ENCODE measurements at regions not wholly inside any gene's neighbourhood (a gene's known extent, or its start where the extent isn't known, plus 50 kb on each side); places are given as distances from the start of the nearest gene placed in this dataset.

DNA sequence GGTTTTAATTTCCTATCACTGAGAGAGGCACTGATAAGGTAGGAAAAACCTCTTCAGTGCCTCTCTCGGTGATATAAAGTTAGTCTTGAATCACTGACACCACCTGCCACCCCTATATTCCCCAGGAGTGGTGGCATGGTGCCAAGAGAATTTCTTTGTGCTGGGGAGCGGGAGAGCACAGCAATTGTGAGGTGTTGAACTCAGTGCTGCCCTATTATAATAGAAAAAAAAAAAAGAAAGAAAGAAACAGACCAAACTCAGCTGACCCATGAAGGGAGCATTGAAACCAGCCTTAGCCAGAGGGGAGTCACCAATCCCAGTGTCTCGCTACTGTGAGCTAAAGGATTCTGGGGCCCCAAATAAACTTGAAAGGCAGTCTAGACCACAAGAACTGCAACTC lies 201.4 kb upstream of the STT3B start:
- no peak overlapping the region for H3K4me3 ChIP-seq (ENCODE audit: insufficient read depth, low read depth, low read length)
- H3K27me3 ChIP-seq (ENCODE audit: control insufficient read depth, insufficient read depth, low read length): no peaks in the 10 kb centered on the region
- DNase-seq: no peak
- no peaks in the 10 kb centered on the region for H3K36me3 ChIP-seq (replicated peaks; ENCODE audit: control insufficient read depth, insufficient read depth, low read length)

DNA sequence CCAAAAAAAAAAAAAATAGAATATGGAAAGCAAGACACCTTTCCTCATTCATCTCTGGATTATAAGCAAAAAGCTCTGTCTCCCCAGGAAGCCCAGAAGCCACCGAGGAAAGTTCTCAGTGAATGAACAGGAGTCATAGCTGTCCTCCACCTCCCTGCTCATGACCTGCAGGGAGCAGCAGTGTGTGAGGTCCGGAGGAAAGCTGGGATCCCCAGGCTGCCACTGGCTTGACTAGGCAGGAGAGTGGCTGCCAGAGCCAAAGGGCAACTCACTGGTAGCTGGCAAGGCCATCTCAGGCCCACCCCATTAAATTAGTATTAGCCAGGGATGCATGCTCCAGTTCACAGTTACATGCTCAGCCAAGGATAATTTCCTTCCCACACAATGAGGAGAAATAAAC lies 191.6 kb upstream of the STT3B start:
- DNase-seq: peak; percentile 24
- no peak overlapping the region for H3K4me3 ChIP-seq (ENCODE audit: insufficient read depth, low read depth, low read length)
- H3K36me3 ChIP-seq (replicated peaks; ENCODE audit: control insufficient read depth, insufficient read depth, low read length): no peaks in the 10 kb centered on the region
- no peaks in the 10 kb centered on the region for H3K27me3 ChIP-seq (ENCODE audit: control insufficient read depth, insufficient read depth, low read length)

DNA sequence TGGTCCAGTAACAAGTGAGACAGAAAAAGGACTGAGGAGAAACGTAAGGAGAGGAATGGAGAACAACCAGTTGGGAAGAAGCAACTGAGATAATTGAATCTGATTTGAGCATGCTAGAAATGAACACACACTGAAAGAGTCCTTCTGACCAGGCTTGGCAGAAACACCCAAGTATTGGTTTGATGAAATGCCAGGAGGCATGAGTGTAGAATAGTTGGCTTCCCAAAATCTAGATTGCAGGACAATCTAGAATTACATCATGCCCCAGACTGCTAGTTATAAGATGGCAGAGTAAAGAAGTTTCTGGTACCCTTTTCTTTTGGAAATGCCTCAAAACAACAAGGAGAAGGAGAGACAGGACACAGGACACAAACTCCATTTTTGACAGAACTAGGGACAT lies 189.7 kb upstream of the STT3B start:
- DNase-seq: no peak
- no peak overlapping the region for H3K4me3 ChIP-seq (ENCODE audit: insufficient read depth, low read depth, low read length)
- H3K36me3 ChIP-seq (replicated peaks; ENCODE audit: control insufficient read depth, insufficient read depth, low read length): no peaks in the 10 kb centered on the region
- H3K27me3 ChIP-seq (ENCODE audit: control insufficient read depth, insufficient read depth, low read length): no peaks in the 10 kb centered on the region

DNA sequence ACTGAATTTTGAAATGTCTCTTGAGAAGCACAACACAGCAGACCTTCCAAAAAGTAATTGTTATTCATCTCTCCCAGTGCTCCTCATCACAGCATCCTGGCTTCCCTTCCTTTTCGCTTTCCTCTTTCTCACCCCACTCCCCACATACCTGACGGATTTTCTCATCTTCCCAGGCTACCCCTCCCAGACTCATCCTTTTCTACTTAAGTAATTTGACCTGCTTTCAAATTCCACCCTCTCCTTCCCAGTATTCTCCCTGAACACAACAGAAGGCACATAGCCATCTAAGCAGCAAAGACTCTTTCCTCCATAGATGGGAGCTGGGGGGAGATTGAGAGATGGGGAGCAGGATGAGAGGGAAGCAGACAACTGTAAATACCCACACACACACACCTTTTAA lies 187.1 kb upstream of the STT3B start:
- no peak for DNase-seq
- Histone ChIP-seq H3K4me3 (ENCODE audit: insufficient read depth, low read depth, low read length) (no peak overlapping the region), H3K36me3 (replicated peaks; ENCODE audit: control insufficient read depth, insufficient read depth, low read length) (no peaks in the 10 kb centered on the region), H3K27me3 (ENCODE audit: control insufficient read depth, insufficient read depth, low read length) (no peaks in the 10 kb centered on the region)

DNA sequence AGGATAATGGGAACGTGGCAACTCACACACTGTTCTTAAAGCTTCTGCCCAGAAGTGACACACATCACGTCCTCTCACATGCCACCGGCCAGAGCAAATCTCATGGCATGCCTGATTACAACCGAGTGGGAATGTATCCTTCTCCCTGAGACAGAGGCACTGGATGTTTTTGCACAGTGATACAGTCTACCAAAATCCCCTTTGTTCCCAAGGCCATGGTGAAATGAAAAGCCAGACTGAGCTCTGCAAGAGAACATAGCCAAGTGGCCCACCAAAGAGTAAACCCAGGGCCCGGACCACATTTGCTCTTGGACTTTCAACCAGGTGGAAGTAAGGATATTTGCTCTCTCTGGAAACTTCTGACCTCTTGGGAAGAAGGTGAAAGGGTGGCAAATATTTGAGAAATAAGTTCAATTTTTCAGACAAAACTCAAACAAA lies 186.2 kb upstream of the STT3B start:
- no peak for DNase-seq
- Histone ChIP-seq H3K36me3 (replicated peaks; ENCODE audit: control insufficient read depth, insufficient read depth, low read length) (no peaks in the 10 kb centered on the region), H3K4me3 (ENCODE audit: insufficient read depth, low read depth, low read length) (no peak overlapping the region), H3K27me3 (ENCODE audit: control insufficient read depth, insufficient read depth, low read length) (no peaks in the 10 kb centered on the region)

DNA sequence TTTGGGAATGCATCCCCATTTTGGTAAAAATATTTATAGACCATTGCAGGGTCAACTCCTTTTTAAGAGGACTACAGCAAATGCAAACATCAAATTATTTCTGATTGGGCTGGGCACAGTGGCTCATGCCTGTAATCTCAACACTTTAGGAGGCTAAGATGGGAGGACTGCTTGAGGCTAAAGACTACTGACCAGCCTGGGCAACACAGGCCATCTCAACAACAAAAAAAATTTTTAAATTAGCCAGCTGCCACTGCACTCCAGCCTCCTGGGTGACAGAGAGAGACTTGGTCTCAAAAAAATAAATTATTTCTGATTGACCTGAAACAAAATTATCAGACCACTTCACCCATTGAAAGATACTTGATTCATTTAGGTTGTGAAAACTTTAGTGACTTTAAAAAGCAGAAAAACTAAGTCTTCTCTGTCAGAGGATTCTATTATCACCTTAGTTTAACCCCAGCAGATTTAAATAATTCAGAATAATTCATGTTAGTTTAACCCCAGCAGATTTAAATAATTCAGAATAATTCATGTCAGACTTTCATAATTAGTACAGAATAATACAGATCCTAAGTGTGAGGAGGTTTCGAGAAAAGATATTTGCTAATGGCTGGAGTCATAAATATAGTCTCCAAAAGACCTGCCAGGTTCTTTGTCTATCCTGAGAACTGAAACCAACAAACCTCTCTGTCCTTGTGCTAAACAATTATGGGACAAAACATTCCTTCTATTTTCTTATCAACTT lies 183.6 kb upstream of the STT3B start:
- DNase-seq: no peak
- no peak overlapping the region for H3K4me3 ChIP-seq (ENCODE audit: insufficient read depth, low read depth, low read length)
- no peaks in the 10 kb centered on the region for H3K27me3 ChIP-seq (ENCODE audit: control insufficient read depth, insufficient read depth, low read length)

DNA sequence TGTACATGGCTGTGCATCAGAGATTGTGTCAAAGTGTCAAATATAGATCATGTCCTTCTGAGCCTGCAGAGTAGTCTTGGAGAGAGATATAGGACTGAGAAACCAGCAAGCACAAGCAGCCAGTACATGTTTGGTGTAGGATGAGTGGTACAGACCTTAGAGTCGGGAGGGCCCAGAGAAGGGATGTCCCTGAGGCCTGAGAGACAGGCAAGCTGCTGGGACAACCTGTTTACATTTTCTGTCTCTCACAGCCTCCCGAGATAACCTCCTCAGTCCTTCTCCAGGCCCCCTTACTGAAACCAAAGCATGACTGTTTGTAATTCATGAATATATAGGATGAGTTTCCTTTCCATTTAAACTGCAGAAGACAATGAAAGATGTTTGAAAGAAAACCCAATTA lies 182.4 kb upstream of the STT3B start:
- Histone ChIP-seq H3K36me3 (replicated peaks; ENCODE audit: control insufficient read depth, insufficient read depth, low read length) (no peaks in the 10 kb centered on the region), H3K27me3 (ENCODE audit: control insufficient read depth, insufficient read depth, low read length) (no peaks in the 10 kb centered on the region), H3K4me3 (ENCODE audit: insufficient read depth, low read depth, low read length) (no peak overlapping the region)
- DNase-seq: no peak

More for the DNA sequence above, 183.6 kb upstream of the STT3B start:
- no peaks in the 10 kb centered on the region for H3K36me3 ChIP-seq (replicated peaks; ENCODE audit: control insufficient read depth, insufficient read depth, low read length)

DNA sequence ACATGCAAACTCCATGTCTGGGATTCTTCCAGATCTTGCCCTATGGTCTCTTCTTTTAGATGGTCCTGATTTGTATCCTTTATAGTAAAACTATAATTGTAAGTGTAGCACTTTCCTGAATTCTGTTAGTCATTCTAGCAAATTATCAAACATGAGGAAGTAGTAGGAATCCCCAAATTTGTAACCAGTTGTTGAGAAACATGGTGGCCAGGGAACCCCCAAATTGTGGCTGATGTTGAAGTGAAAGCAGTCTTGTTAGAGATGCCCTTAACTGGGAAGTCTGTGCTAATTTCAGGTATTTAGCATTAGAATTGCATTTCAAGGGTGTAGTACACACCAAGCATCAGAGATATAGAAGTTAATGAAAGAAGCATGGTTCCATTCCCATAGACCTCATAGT lies 180.4 kb upstream of the STT3B start:
- Histone ChIP-seq H3K4me3 (ENCODE audit: insufficient read depth, low read depth, low read length) (no peak overlapping the region), H3K27me3 (ENCODE audit: control insufficient read depth, insufficient read depth, low read length) (no peaks in the 10 kb centered on the region), H3K36me3 (replicated peaks; ENCODE audit: control insufficient read depth, insufficient read depth, low read length) (no peaks in the 10 kb centered on the region)
- no peak for DNase-seq

DNA sequence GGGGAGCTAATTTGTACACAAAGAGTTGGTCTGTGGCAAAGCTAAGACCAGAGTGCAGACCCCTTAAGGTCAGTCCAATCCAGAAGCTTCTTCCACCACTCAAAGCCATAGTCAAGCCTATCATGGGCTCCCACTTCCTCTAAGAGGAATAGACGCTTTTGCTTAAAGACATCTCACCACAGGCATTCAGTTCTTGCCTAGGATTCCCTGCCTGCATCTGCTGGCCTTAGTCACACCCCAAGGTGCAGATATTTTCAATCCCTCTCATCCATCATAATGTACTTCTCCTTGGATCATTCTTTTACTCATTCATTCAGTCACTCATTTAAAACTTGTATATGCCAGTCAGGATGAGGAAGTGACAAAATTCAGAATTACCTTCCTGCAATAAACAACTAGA lies 179.6 kb upstream of the STT3B start:
- no peaks in the 10 kb centered on the region for H3K36me3 ChIP-seq (replicated peaks; ENCODE audit: control insufficient read depth, insufficient read depth, low read length)
- H3K4me3 ChIP-seq (ENCODE audit: insufficient read depth, low read depth, low read length): no peak overlapping the region
- no peak for DNase-seq

DNA sequence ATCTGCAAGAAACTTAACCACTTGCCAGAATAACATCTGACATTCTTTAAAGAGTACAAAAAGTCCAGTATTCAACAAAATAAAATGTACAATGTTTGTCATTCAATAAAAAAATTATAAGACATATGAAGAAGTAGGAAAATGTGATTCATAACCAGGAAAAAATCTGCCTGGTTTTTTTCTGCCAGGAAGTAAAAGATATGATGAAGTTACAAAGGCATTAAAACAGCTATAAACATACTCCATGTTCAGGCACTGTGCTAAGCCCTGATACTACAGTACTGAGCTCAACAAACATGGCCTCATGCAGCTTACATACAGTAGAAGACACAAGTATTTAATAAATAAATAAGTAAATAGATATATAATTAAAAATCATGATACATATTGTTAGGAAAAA lies 178.4 kb upstream of the STT3B start:
- Histone ChIP-seq H3K27me3 (ENCODE audit: control insufficient read depth, insufficient read depth, low read length) (no peaks in the 10 kb centered on the region), H3K4me3 (ENCODE audit: insufficient read depth, low read depth, low read length) (no peak overlapping the region), H3K36me3 (replicated peaks; ENCODE audit: control insufficient read depth, insufficient read depth, low read length) (no peaks in the 10 kb centered on the region)
- DNase-seq: no peak

More for the DNA sequence above, 179.6 kb upstream of the STT3B start:
- H3K27me3 ChIP-seq (ENCODE audit: control insufficient read depth, insufficient read depth, low read length): no peaks in the 10 kb centered on the region

DNA sequence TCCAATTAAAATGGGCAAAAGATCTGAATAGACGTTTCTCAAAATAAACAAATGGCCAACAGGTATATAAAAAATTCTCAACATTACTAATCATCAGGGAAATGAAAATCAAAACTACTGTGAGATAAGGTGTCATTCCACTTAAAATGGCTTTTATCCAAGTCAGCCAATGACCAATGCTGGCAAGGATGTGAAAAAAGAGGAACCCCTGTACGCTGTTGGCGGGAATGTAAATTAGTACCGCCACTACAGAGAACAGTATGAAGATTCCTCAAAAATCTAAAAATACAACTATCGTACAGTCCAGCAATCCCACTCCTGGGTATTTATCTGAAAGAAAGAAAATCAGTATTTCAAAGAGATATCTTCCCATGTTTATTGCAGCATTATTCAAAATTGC lies 176.9 kb upstream of the STT3B start:
- DNase-seq: no peak
- Histone ChIP-seq H3K27me3 (ENCODE audit: control insufficient read depth, insufficient read depth, low read length) (no peaks in the 10 kb centered on the region), H3K36me3 (replicated peaks; ENCODE audit: control insufficient read depth, insufficient read depth, low read length) (no peaks in the 10 kb centered on the region), H3K4me3 (ENCODE audit: insufficient read depth, low read depth, low read length) (no peak overlapping the region)

DNA sequence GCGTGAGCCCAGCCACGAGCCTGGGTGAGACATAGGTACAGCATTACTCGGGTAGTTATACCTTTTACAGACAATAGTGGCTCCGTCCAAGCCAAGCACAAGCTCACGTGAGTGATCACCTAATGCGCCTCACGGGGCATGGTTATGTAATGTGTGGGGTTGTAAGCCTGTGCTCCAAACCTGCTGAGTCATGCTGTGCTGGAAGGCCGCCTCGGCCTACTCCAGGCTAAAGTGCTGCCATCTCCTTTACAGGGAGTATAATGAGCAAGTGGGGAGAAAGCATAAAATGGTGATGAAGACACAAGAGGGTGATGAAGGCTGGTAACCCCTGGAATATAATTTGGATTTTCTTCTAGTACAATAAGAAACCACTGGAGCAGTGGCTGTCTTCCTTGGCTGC lies 175.8 kb upstream of the STT3B start:
- DNase-seq: no peak

DNA sequence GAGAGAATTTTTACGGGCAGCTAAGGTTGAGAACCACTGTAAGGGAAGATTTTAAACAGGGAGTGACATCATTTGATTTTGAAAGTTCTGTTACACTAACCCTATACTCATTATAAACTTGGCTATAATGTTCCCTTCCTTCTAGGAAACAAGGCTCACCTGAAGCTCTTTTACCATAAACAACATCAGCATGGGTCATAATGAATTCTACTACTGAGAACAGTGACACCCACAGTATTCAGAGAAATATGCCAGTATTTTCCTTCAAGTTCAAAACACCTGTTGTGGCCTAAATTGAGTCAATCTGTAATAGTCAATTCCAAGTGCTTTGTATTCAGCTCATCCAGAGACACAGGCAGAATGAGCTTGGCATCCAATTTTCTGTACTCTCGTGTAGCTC lies 175.3 kb upstream of the STT3B start:
- DNase-seq: no peak
- no peak overlapping the region for H3K4me3 ChIP-seq (ENCODE audit: insufficient read depth, low read depth, low read length)
- no peaks in the 10 kb centered on the region for H3K36me3 ChIP-seq (replicated peaks; ENCODE audit: control insufficient read depth, insufficient read depth, low read length)
- H3K27me3 ChIP-seq (ENCODE audit: control insufficient read depth, insufficient read depth, low read length): no peaks in the 10 kb centered on the region

More for the DNA sequence above, 175.8 kb upstream of the STT3B start:
- Histone ChIP-seq H3K36me3 (replicated peaks; ENCODE audit: control insufficient read depth, insufficient read depth, low read length) (no peaks in the 10 kb centered on the region), H3K4me3 (ENCODE audit: insufficient read depth, low read depth, low read length) (no peak overlapping the region), H3K27me3 (ENCODE audit: control insufficient read depth, insufficient read depth, low read length) (no peaks in the 10 kb centered on the region)

DNA sequence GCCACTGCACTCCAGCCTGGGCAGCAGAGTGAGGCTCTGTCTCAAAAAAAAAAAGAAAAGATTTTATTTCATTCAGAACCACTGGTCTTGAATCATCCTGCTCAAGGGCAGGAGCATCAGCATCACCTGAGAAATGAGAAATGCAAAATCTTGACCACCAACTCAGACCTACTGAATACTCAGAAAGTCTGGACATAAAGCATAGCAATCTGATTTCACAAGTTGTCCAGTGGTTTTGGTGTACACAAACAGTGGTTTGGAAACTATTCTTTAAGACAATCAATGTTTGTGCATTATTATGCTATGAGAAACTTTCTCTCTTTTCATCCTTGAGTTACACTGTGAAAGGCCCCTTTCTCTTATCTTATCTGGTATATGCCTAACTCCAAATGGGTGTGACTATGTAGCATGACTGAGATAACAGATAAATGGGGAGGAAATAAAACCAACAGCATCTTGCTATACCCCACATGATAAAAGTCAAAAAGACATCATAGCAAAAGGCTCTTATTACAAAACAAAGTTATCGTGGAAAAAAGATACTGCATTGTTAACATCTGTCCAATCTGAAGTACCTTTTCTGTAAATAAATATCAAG lies 174.2 kb upstream of the STT3B start:
- no peaks in the 10 kb centered on the region for H3K27me3 ChIP-seq (ENCODE audit: control insufficient read depth, insufficient read depth, low read length)
- no peak for DNase-seq
- H3K36me3 ChIP-seq (replicated peaks; ENCODE audit: control insufficient read depth, insufficient read depth, low read length): no peaks in the 10 kb centered on the region
- no peak overlapping the region for H3K4me3 ChIP-seq (ENCODE audit: insufficient read depth, low read depth, low read length)

DNA sequence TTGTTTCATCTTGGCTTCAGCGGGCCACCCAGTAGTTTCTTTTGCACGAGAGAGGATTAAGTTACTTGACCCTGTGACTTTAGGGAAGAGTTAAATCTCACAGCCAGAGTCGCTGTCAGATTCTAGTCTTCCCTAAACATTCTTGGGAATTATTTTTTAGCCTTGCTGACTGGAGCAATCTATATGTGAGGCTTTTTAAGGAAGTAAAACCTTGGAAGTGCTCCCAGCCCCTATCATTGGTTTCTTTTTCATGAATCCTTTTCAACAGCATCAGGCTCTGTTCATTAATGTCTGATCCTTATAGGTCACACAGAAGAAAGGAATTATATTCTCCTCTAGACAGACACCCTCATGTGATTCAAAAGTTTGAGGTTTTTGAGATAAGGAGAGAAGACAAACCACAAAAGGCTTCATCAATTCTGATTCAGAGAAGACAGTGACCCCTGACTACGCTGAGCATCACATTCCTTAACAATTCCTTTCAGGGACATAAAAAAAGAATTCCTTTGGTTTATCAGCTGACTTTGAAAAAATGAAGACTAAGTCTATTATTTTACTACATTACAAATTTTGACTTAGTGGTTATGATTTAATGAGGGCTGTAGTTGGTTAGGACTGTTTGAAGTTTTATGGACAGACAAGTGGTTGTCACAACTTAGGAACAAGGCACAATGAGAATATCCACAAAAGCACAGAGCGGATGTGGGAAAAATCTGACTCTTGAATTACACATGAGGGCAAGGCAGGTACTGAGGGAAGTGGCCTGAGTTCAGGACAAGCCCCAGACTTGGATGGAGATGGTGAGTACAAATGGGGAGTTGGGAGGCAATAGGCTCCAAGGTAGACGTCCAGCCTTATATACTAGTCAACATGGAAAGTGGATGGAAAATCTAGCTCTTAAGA lies 171.1 kb upstream of the STT3B start:
- DNase-seq: no peak
- no peaks in the 10 kb centered on the region for H3K36me3 ChIP-seq (replicated peaks; ENCODE audit: control insufficient read depth, insufficient read depth, low read length)
- no peak overlapping the region for H3K4me3 ChIP-seq (ENCODE audit: insufficient read depth, low read depth, low read length)
- H3K27me3 ChIP-seq (ENCODE audit: control insufficient read depth, insufficient read depth, low read length): no peaks in the 10 kb centered on the region

All from H7 (cell line).